GM21447 (cell line): ENCODE measurements at regions not wholly inside any gene's neighbourhood (a gene's known extent, or its start where the extent isn't known, plus 50 kb on each side); places are given as distances from the start of the nearest gene placed in this dataset.
"Not testable (repeated sequence)": the region's sequence is repeated elsewhere in the genome, so short reads cannot be mapped to it uniquely, and the experiment has no call there.

ENCODE experiments used
- ATAC-seq: cut with Tn5 transposase; IDR thresholded peaks from one replicate; pipeline ENCODE4 v1.9.1; 2021; ENCODE audit not compliant: unreplicated experiment

GRCh38 chr13:111006506-111007031, 91.7 kb upstream of the ANKRD10 start:
- no peak for ATAC-seq

DNA sequence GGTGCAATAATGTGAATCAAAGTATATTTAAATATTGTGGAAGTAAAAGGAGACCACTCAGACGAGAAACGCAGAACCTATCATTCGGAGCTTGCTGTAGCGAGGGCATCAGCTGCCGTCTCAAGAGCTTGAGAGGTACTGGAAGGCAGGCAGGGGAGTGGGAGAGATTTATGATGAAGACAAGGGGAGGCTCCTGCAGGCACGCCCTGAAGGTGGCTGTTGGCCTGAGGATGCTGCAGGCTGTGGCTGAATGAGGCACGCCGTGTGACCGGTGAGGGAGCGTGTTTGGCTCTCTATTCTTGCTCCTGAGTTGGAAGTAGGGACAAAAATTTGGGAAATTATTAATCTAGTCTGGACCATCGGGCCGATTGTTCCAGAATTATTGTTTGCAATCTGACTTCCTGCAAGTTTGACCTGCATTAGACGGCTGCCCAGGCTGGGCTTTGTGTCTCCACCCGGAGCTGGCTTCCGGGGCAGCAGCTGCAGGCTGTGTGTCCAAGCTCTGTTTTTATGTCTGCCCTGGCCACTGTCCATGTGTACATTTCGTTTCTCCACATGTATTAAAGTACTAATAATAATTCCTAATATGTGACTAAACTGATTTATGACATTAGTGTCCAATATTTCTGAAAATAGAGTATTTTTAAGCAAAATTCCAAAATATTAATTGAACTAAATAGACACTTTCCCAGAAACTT, 91.1 kb upstream of the ANKRD10 start:
- no peak for ATAC-seq

GRCh38 chr13:111005364-111005763, 90.5 kb upstream of the ANKRD10 start:
- no peak for ATAC-seq

DNA sequence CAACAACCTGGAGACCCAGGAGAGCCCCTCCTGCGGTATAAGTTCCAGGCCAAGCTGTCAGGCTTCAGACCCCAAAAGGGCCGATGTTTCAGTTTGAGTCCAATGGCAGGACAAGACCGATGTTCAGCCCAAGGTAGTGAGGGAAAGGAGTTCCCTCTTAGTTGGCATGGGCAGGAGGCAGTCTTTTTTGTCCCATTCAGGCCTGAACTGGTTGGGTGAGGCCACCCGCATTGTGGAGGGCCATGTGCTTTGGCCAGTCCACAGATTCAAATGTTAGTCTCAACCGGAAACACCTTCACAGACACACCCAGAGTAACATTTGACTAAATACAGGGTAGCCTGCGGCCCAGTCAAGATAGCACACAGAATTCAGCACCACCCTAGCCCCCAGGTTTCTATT, 89.6 kb upstream of the ANKRD10 start:
- ATAC-seq = no peak

GRCh38 chr13:111001636-111002035, 86.8 kb upstream of the ANKRD10 start:
- ATAC-seq = no peak

DNA sequence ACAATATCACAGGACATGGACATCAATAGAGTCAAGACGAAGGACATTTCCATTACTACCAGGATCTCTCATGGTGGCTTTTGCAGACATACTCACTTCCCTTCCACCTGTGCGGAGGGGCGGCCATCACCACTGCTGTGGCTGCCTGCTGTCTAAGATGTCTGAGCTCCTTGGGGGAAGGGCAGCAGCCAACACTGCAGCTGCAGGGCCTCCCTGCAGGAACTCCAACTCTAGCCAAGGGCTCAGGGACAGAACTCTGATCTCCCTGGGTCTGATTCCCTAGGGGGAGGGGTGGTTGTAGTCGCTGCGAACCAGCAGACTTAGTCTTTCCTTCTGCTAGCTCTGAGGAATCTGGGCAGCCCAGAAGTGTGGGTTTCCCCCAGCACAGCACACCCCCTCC, 78.9 kb upstream of the ANKRD10 start:
- ATAC-seq = no peak

DNA sequence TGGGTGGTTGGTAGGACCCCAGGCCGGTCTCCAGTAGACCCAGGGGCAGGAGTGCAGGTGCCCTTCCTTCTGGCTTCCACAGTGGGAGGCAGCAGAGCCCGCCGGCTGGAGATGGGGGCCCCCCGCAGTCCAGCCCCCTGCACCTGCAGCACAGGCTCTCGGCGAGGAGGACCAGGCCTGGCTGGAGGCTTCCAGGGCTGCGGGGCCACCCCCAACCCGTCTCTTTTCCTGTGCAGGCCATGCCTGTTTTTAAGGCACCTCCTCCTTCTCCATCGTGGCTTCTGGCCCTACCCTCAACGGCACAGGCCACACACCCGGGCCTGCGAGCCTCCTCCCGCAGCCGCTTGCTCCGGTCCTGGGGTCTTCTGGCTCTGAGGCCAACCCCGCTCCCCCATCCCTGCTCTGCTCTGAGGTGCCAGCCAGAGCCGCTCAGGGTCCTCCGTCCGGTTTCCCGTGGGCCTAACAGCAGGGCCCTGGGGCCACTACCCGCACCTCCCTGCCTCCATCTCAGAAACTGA, 77.2 kb upstream of the ANKRD10 start:
- ATAC-seq = no peak

DNA sequence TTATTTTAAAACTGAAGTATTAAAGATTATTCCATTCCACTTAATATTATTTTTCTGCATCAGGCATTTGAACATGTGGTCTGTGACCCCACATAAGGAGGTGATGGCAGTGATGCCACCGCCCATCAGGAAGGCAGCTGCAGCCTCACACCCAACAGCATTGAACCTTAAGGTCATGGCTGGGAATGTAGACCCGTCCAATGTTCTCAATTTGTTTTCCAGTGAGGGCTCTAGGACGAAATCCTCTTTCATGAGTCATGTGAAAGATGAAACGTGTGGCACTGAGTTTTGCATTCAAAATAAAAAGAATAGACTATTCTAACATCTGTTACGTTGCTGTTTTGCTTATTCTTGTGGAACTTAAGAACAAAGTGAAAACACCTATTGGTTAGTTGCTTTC, 74.5 kb upstream of the ANKRD10 start:
- no peak for ATAC-seq

GRCh38 chr13:110985541-110985940, 70.7 kb upstream of the ANKRD10 start:
- ATAC-seq = no peak

- no peak for ATAC-seq
Measured at GRCh38 chr13:110984798-110985197, 69.9 kb upstream of the ANKRD10 start.

DNA sequence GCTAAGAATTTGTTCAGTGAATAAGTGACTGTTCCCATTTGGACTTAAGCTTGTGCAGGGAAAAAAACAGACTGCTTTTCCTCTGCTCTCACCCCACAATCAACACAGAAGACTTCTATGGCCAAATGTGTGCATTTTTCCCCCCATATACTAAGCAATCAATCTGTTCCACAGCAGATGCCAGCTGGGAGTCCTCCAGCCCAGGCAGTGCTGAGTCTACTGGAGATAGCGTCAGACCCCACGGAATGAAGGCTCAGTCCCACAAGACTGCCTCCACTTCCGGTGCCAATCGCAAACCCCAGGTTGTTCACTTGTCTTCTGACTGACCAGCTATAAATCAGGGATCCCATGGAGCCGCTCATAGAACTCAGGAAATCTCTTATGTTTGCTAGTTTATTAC, 69.5 kb upstream of the ANKRD10 start:
- no peak for ATAC-seq

GRCh38 chr13:110983241-110983640, 68.4 kb upstream of the ANKRD10 start:
- no peak for ATAC-seq

DNA sequence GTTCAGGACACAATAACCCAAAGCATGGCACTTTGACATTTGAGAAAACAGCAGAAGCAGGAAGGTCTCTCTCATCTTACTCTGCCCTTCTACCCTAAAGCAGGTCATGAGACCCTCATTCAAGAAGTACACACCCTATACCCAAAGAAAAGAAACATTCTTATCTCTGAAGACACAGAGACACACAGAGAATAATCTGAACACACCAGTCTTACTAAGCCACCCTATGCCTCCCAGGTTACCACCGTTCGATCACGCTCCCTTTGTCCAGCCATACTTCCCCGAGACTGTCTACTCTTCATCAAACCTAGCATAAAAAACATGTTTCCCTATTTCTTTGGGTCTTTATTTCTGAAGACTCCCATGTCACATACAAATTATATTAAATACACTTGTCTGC, 66.5 kb upstream of the ANKRD10 start:
- no peak for ATAC-seq

DNA sequence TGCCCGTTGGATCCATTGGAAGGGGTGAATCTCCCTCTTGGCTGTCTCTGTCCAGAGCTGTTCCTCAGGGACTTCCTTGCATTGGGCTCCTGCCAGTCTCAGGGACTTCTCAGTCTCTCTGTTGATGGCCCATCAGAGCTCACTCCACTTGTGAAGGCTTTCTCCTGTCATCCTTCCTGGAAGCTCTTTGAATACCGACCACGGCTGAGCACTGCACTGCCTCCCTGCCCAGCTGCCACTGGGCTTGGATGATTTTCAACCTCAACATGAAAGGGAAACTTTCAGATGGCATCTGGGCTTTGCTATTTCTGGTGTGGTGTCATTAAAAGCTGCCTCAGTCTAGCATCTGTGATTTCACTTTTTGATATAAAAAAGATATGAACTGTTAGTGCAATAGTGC, 66.1 kb upstream of the ANKRD10 start:
- no peak for ATAC-seq

- not testable (repeated sequence) for ATAC-seq
Measured at GRCh38 chr13:110979149-110979548, 64.3 kb upstream of the ANKRD10 start.

DNA sequence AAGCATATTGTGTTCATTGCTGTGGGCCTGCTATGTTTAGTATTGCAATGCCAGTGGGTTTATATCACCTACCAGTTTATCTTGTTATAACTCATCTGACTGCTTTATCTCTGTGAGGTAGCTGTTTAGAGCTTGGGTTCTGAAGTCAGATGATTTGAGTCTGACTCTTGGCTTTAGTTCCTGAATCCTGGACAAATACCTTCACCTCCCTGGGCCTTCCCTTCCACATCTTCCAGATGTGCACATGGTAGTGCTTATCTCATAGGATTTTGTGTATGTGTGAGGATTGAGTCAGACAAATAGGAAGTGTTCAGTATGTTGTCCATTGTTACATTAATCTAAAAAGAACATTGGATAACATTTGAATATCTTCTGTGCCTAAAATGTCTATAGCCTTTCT, 63.5 kb upstream of the ANKRD10 start:
- no peak for ATAC-seq

DNA sequence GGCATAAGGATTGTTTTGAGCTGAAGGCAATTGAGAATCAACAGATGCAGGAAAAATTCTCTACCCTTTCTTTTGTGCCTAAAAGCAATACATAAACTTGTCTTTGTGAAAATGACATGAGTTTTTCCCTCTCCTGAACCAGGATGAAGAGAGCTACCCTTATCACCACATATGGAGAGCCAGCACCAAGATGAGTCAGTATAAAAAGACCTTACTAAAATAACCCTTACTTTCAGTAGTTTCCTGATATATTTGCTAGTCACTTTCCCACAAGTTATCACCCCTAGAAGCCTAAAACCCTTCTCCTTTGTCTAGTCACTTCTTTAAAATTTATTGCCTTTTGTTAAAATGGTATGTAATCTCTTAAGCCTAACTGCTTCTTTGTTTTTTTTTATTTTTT, 61.9 kb upstream of the ANKRD10 start:
- ATAC-seq = no peak

DNA sequence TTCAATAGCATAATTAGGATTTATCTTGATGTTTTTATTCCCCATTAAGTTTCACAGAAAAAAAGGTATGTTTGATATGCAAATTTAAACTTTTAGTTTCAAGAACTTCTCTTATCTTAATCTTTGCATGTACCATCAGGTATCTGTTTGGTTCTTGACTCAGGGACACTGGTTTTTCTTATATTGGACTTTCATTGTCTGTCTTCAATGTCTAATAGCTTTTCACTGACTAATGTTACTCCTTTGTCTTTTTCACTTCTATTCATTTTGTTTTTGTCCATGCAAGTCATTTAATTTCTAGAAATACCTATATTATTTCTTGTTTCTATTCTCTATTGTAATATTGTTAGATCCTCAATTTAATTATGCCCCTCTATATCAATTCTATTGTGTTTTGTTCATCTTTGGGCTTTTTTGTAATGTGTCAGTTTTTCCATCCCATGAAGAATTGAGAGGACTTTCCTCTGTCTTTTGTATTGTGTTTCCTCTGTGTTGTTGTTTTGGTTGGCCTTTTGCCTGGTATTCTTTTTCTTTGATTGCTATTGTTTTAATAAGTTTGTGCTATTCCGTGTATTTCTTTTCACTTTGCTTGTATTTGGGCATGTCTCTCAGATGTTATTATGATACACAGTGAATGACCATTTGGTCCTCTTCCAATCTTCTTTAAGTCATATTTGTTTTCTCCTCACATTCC, 58.3 kb upstream of the ANKRD10 start:
- ATAC-seq = no peak

DNA sequence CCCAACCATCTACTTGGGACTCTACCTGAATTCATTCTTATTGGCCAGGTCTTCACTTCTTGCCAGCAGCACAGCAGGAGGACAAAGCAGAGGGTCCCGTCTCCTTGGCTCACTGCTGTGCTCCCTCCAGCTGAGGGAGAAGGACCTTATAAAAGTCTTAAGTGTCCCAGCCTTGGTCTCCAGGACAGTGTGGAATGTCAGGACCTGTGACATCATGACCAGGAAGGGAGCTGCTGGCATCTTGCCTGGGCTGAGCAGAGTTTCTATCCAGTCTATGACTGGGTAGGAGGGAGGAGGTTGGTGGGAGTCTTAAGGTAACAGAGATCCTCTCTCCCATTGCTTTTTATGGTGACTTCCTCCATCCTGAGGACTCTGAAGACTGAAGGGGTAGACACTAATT, 56.6 kb upstream of the ANKRD10 start:
- ATAC-seq = no peak

DNA sequence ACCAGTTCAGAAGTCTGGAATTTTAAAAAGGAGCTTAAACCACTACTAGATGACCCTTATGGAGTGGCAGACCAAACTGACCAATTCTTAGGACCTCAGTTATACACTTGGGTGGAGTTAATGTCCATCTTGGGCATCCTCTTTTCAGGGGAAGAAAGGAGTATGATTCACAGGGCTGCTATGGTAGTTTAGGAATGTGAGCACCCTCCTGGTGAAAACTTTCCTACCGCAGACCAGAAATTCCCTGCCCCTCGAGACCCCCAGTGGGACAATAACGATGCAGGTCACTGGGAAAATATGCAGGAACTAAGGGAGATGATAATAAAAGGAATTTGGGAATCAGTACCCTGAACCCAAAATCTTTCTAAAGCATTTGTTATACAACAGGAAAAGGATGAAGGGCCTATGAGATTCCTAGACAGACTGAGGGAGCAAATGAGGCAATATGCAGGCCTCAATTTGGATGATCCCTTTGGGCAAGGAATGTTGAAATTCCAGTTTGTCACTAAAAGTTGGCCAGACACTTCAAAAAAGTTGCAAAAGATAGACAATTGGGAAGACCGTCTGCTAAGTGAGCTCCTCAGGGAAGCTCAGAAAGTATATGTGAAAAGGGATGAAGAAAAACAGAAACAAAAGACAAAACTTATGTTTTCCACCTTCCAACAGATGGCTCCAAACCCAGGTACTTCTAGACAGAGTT, 52.4 kb upstream of the ANKRD10 start:
- ATAC-seq = not testable (repeated sequence)

GRCh38 chr13:110965755-110966134, 50.9 kb upstream of the ANKRD10 start:
- no peak for ATAC-seq
